ENCODE measurements at regions not wholly inside any gene's neighbourhood (a gene's known extent, or its start where the extent isn't known, plus 50 kb on each side); places are given as distances from the start of the nearest gene placed in this dataset.

GRCh38 chr12:89029961-89030360 is 322.3 kb downstream of the DUSP6 start:
- TF ChIP-seq CTCF (IDR thresholded peaks at IDR 0.05; ENCODE audit: low read depth, low read length, poor library complexity, severe bottlenecking) (no peak), EZH2phosphoT487 (IDR thresholded peaks at IDR 0.05; ENCODE audit: borderline replicate concordance, low read length) (no peak)

All from DOHH2 (cell line).